ENCODE measurements at regions not wholly inside any gene's neighbourhood (a gene's known extent, or its start where the extent isn't known, plus 50 kb on each side); places are given as distances from the start of the nearest gene placed in this dataset.
"Not testable (repeated sequence)": the region's sequence is repeated elsewhere in the genome, so short reads cannot be mapped to it uniquely, and the experiment has no call there.

GRCh38 chr13:69649063-69649392 is 458.6 kb upstream of the ATXN8OS start:
- no peak for DNase-seq

- DNase-seq = no peak
These were observed 459.1 kb upstream of the ATXN8OS start for GRCh38 chr13:69648340-69649062.

- DNase-seq = no peak
These were observed 463.2 kb upstream of the ATXN8OS start for GRCh38 chr13:69644447-69644846.

- DNase-seq = no peak
These were observed 465.9 kb upstream of the ATXN8OS start for GRCh38 chr13:69641773-69642172.

- DNase-seq = no peak
These were observed 474.6 kb upstream of the ATXN8OS start for GRCh38 chr13:69633044-69633443.

- no peak for DNase-seq
These were observed 483.7 kb upstream of the ATXN8OS start for GRCh38 chr13:69623973-69624372.

- no peak for DNase-seq
These were observed 488.0 kb upstream of the ATXN8OS start for GRCh38 chr13:69619651-69620050.

- no peak for DNase-seq
These were observed 488.8 kb upstream of the ATXN8OS start for GRCh38 chr13:69618838-69619237.

GRCh38 chr13:69618393-69618792 is 489.2 kb upstream of the ATXN8OS start:
- no peak for DNase-seq

GRCh38 chr13:69617587-69617986 is 490.0 kb upstream of the ATXN8OS start:
- DNase-seq = no peak

- no peak for DNase-seq
These were observed 491.2 kb upstream of the ATXN8OS start for GRCh38 chr13:69616396-69616795.

GRCh38 chr13:69615055-69615454 is 492.6 kb upstream of the ATXN8OS start:
- DNase-seq = not testable (repeated sequence)

- DNase-seq = no peak
These were observed 502.9 kb upstream of the ATXN8OS start for GRCh38 chr13:69604698-69605097.

GRCh38 chr13:69603144-69603853 is 504.3 kb upstream of the ATXN8OS start:
- DNase-seq = no peak

- DNase-seq = no peak
These were observed 506.0 kb upstream of the ATXN8OS start for GRCh38 chr13:69601661-69602060.

GRCh38 chr13:69600811-69601210 is 506.8 kb upstream of the ATXN8OS start:
- no peak for DNase-seq

GRCh38 chr13:69597088-69597487 is 510.5 kb upstream of the ATXN8OS start:
- no peak for DNase-seq

GRCh38 chr13:69595181-69595580 is 512.4 kb upstream of the ATXN8OS start:
- no peak for DNase-seq

- no peak for DNase-seq
These were observed 516.2 kb upstream of the ATXN8OS start for GRCh38 chr13:69591437-69591836.

- no peak for DNase-seq
These were observed 517.9 kb upstream of the ATXN8OS start for GRCh38 chr13:69589531-69590235.

GRCh38 chr13:69585656-69586055 is 522.0 kb upstream of the ATXN8OS start:
- no peak for DNase-seq

- no peak for DNase-seq
These were observed 527.4 kb upstream of the ATXN8OS start for GRCh38 chr13:69580255-69580654.

- no peak for DNase-seq
These were observed 528.3 kb upstream of the ATXN8OS start for GRCh38 chr13:69579351-69579750.

Measured in fibroblast of skin of abdomen (primary cell).